Stimulated activated CD4-positive, alpha-beta T cell treated with anti-CD3 and anti-CD28 coated beads, TNF-alpha, amount 100 ng/mL, for 4 hours (primary cell): ENCODE measurements at regions not wholly inside any gene's neighbourhood (a gene's known extent, or its start where the extent isn't known, plus 50 kb on each side); places are given as distances from the start of the nearest gene placed in this dataset.

Experiments used
- DNase-seq, 3 experiments: peaks; one replicate each; pipeline ENCODE4 v3.0.0-alpha.2; 2020; ENCODE audit warnings: low read depth in 3 of 3

GRCh38 chr3:21142031-21142430, 609.0 kb downstream of the ZNF385D start:
- no peak for DNase-seq

DNA sequence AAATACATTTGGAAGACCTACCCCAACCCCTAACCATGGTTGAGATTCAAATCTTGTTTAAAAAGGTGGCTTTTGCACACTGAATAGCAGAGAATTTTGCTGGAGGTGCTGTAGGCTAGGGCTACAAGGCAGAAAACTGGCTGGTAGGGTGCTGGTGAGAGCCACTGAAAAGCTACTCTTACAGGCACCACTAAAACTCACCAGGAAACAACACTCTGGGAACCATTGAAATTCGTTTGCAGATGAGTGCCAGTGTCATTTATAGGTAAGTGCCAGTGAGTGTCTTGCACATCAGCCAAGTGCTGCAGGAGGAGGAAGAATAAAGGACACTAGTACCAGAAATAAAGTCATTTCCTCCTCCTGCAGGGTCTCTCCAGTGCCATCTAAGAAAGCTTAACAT, 610.2 kb downstream of the ZNF385D start:
- DNase-seq: no peak

DNA sequence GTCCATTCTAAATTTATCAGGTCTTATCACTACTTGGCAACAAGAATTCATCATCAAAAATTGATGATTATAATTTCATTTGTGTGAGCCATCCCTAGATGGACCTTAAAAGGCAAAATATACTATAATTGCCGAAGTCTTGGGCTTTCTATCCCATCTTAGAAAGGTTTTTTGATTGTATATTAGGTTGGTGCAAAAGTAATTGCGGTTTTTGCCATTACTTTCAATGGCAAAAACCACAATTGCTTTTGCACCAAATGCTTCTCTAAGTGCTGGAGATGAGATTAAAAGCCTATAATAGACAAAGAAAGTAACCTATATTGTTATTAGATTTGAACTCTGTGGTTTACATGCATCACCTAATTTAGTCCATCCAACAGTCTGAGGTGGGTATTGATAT, 612.9 kb downstream of the ZNF385D start:
- DNase-seq: no peak

GRCh38 chr3:21132896-21133295, 618.1 kb downstream of the ZNF385D start:
- DNase-seq: no peak

DNA sequence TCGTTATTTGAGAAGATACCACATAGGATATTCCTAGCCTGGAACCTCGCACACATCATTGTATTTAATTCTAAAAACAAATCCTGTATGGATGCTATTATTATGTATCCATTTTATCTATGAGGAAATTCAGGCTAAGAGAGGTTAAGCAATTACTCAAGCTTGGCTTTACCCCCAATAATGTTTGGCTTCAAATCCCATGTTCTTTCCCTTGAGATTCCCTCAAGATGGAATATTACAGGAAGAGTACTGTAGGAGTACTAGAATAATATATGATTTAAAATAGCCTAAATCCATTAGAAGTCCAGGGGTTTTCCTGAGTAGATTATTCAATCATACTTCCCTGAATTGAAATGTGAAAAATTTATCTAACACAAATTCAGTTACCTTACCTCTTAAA, 630.2 kb downstream of the ZNF385D start:
- DNase-seq: no peak

- DNase-seq: no peak
These were observed 633.6 kb downstream of the ZNF385D start for GRCh38 chr3:21117370-21117769.

DNA sequence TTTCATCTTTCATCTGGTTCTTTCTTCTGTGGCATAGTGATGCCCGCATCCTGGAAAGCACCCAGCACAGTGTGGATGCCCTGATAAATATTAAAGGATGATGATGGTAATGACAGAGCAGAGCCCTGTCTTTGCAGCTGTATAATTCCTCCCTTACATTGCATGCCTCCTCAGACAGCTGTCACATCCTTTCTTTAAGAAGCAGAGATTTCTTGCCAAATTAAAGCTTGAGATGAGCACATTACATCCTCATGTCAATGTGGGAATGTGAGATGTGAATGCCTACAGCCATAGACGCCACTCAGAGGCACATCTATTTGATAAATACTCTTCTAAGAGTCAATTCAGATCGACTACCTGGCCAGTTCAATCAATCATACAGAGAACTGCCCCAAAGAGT, 642.0 kb downstream of the ZNF385D start:
- DNase-seq: no peak

DNA sequence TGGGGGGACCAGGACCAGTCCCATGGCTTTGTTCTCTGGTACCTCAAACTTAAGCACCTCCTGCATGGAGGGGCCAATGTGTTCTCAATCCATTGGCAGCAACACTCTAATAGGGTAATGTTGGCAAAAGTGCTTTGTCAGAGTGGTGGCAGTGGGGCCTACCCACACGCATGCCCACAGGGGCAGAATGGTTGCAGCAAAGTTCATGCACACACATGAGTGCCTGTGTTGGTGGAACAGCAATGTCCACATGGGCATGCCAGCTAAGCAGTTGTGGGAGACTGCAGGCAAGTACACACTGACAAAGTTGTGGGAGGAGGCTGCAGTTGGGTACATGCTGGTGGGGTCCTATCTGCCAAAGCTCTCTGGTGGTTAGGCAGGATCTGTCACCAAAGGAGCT, 645.2 kb downstream of the ZNF385D start:
- no peak for DNase-seq

GRCh38 chr3:21100656-21101359, 650.2 kb downstream of the ZNF385D start:
- no peak for DNase-seq

- no peak for DNase-seq
These were observed 656.3 kb downstream of the ZNF385D start for GRCh38 chr3:21094686-21095085.

DNA sequence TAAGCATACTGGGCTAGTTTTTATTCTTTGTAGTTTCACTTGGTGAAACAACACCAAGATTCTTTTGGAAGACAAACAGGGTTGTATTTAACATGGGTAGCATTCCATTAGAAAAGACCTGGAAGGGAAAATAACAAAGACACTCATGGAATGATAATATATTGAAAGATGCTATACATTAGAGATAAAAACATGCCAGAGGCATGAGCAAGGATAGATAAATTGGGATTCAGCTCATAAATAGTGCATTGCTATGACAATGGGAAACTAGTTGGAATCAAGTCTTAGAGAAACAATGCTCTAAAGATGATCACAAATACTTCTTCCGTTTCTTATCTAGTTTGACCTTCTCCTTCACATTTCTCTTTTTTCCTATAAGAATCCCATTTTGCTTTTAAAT, 677.4 kb downstream of the ZNF385D start:
- no peak for DNase-seq

DNA sequence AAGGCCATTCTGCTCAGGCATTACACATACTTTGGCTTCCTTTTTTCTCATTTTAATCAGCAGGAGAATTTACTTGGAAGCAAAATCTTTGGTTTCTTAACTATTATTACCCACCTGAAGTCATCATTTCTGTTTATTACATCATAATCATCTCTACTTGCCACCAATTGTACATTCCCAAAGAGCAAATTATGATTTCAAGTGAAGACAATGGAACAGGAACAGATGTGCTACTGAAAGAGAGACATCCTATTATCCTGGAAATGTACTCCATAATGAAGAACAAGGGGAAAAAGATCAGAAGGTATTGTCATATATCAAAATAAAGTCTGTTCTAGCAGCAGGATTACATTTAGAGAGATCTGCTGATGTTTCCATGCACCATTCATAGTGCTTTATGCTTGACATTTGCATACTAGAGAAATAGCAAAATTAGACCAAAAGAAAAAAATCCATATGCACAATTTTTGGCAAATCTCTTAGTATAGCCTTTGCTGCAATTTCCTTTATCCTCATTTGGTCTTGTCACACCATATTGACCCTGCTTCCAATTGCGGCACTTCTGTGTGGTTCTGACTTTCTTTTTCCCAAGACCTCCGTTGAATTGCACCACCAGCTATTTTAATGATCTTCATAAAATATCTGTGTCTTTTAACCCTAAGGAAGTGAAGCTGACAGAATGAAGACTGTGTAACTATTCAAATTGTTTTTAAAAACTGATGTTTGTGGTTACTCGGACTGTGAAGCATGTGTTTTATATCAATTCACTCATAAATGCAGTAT, 683.8 kb downstream of the ZNF385D start:
- DNase-seq: no peak

GRCh38 chr3:21062831-21063294, 688.1 kb downstream of the ZNF385D start:
- DNase-seq: no peak

DNA sequence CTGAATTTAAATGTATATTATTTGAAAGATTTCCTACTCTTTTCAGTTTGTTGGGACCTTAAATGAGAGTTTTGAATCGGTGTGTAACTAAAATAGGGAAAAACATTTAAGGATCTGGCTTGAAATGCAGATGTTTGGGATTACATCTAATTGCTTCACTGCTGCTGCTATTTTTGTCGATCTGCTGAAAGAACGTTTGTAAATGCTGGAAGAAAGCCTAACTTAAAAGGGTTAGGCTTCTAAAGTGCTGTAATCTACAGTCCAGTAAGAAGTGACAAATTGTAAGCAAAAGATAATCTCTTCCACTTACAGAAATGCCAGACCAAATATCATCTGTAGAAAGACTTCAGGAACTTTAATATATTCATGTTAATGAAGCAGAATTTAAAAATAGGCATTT, 691.6 kb downstream of the ZNF385D start:
- no peak for DNase-seq

- no peak for DNase-seq
These were observed 694.7 kb downstream of the ZNF385D start for GRCh38 chr3:21056293-21056692.

GRCh38 chr3:21055015-21055414, 696.0 kb downstream of the ZNF385D start:
- DNase-seq: no peak

GRCh38 chr3:21054064-21054463, 696.9 kb downstream of the ZNF385D start:
- DNase-seq: no peak

DNA sequence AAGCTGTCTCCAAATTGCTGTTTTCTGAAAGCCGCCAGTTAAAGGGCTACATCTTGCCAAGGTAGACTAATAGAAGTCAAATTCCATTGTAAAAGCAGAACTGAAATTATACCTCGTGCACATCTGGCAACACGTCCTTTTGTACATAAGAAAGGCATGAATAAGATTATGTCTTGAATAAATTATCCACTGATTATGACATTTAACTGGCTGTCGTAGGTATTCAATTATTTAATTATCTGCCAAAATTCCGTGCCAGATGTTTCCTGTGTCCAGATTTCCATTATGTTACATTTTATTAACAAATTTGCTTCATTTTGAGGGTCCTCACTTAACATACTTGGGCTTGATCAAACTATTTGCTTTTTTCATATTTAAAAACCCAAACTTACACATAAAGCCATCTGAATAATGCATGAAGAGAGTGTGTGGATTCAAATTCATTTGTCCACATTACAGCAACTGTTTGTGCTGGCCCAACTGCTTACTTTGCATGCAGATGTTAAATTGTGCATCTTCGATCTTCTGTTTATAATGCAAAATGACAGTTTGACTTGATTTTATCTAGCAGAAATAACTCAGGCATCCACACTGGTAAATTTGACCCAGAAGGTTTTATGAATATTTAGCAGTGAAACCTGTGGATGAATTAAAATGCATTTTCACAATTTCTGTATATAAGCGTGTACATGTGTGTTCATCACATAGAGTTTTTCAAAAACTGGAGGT, 701.5 kb downstream of the ZNF385D start:
- no peak for DNase-seq

DNA sequence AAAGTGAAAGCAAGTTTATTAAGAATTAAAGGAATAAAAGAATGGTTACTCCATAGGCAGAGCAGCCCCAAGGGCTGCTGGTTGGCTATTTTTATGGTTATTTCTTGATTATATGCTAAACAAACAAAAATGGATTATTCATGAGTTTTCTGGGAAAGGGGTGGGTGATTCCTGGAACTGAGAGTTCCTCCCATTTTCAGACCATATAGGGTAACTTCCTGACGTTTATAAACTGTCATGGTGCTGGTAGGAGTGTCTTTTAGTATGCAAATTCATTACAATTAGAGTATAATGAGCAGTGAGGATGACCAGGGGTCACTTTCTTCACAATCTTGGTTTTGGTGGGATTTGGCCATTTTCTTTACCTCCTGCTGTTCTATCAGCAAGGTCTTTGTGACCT, 707.9 kb downstream of the ZNF385D start:
- no peak for DNase-seq

DNA sequence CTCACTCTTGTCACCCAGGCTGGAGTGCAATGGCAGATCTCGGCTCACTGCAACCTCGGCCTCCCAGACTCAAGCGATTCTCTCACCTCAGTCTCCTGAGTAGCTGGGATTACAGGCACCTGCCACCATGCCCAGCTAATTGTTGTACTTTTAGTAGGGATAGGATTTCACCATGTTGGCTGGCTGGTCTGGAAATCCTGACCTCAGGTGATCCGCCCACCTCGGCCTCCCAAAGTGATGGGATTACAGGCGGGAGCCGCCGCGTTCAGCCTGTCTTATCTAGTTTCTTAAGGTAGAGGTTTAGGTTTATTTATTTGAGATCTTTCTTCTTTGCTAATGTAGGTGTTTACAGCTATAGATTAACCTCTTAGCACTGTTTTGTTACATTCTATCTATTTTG, 708.8 kb downstream of the ZNF385D start:
- DNase-seq: no peak

DNA sequence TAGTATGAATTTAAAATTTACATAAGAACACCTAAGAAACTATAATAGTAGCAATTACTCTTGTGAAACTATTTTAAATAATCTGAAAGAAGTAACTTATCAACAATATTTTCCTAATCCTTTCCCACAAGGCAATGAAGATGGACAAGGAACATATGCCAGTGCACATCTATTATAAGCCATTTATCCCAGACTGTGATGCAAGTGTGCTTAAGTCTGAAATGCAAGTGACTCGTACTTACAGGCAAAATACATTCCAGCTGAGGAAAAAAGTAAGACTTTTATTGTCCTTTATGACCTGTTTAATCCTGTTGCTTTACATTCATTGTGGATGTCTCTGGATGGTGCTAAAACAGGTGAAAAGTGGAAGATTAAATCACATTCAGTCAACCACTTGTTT, 709.4 kb downstream of the ZNF385D start:
- no peak for DNase-seq

GRCh38 chr3:21036888-21037287, 714.1 kb downstream of the ZNF385D start:
- DNase-seq: no peak

GRCh38 chr3:21028412-21028811, 722.6 kb downstream of the ZNF385D start:
- no peak for DNase-seq
